ENCODE measurements at regions not wholly inside any gene's neighbourhood (a gene's known extent, or its start where the extent isn't known, plus 50 kb on each side); places are given as distances from the start of the nearest gene placed in this dataset.

GRCh38 chr1:178576841-178577240 is 63.9 kb downstream of the TEX35 start:
- intact Hi-C loops (cut with DNase I) = no loop called here
- no peak for DNase-seq (ENCODE audit: extremely low spot score)
- no peak overlapping the region for H3K27ac ChIP-seq (replicated peaks in 1 of 4)
- TF ChIP-seq EP300 (IDR thresholded peaks at IDR 0.05) (no peak), POLR2AphosphoS5 (IDR thresholded peaks at IDR 0.05) (no peak), CTCF (IDR thresholded peaks at IDR 0.05) (no peak), POLR2A (IDR thresholded peaks at IDR 0.05; ENCODE audit: low read depth) (no peak)
- H3K4me3 ChIP-seq = no peak overlapping the region
- no peaks in the 10 kb centered on the region for H3K9me3 ChIP-seq
- no peaks in the 10 kb centered on the region for H3K27me3 ChIP-seq
- H3K4me1 ChIP-seq = peaks cover 0 to 5% (median 2%) of the 10 kb centered on the region in 4 donors
- WGBS = 91% methylated on average over 6 of the region's 6 CpGs
- no peaks in the 10 kb centered on the region for H3K36me3 ChIP-seq

GRCh38 chr1:178577882-178578281 is 65.0 kb downstream of the TEX35 start:
- Histone ChIP-seq H3K4me1 (peaks cover 0 to 5% (median 2%) of the 10 kb centered on the region in 4 donors), H3K27ac (replicated peaks in 1 of 4) (no peak overlapping the region), H3K4me3 (no peak overlapping the region), H3K27me3 (no peaks in the 10 kb centered on the region), H3K36me3 (no peaks in the 10 kb centered on the region), H3K9me3 (no peaks in the 10 kb centered on the region)
- WGBS = 94% methylated on average over 4 of the region's 4 CpGs
- no peak for TF ChIP-seq CTCF (IDR thresholded peaks at IDR 0.05)
- no peak for DNase-seq (ENCODE audit: extremely low spot score)
- intact Hi-C loops (cut with DNase I) = no loop called here

GRCh38 chr1:178578541-178578940 is 65.6 kb downstream of the TEX35 start:
- no peak for DNase-seq (ENCODE audit: extremely low spot score)
- H3K36me3 ChIP-seq = no peaks in the 10 kb centered on the region
- intact Hi-C loops (cut with DNase I) = no loop called here
- no peak overlapping the region for H3K27ac ChIP-seq (replicated peaks in 1 of 4)
- no peaks in the 10 kb centered on the region for H3K9me3 ChIP-seq
- no peak for TF ChIP-seq CTCF (IDR thresholded peaks at IDR 0.05)
- TF ChIP-seq POLR2A (IDR thresholded peaks at IDR 0.05; ENCODE audit: low read depth) = no peak
- no peak for TF ChIP-seq POLR2AphosphoS5 (IDR thresholded peaks at IDR 0.05)
- no peak overlapping the region for H3K4me3 ChIP-seq
- no peaks in the 10 kb centered on the region for H3K27me3 ChIP-seq
- H3K4me1 ChIP-seq = peaks cover 0 to 5% (median 2%) of the 10 kb centered on the region in 4 donors
- WGBS = 93% methylated on average over 7 of the region's 7 CpGs

- intact Hi-C loops (cut with DNase I) = no loop called here
- Histone ChIP-seq H3K36me3 (no peaks in the 10 kb centered on the region), H3K27me3 (no peaks in the 10 kb centered on the region), H3K9me3 (no peaks in the 10 kb centered on the region), H3K4me1 (peaks cover 0 to 5% (median 2%) of the 10 kb centered on the region in 4 donors), H3K4me3 (no peak overlapping the region), H3K27ac (replicated peaks in 1 of 4) (no peak overlapping the region)
- WGBS = 77% methylated on average over 4 of the region's 4 CpGs
- no peak for TF ChIP-seq POLR2AphosphoS5 (IDR thresholded peaks at IDR 0.05)
- TF ChIP-seq POLR2A (IDR thresholded peaks at IDR 0.05; ENCODE audit: low read depth) = no peak
- TF ChIP-seq EP300 (IDR thresholded peaks at IDR 0.05) = no peak
- no peak for TF ChIP-seq CTCF (IDR thresholded peaks at IDR 0.05)
- DNase-seq (ENCODE audit: extremely low spot score) = no peak
Measured at GRCh38 chr1:178579095-178579494, 66.2 kb downstream of the TEX35 start.

- Histone ChIP-seq H3K4me1 (peaks cover 0 to 5% (median 2%) of the 10 kb centered on the region in 4 donors), H3K27me3 (no peaks in the 10 kb centered on the region), H3K36me3 (no peaks in the 10 kb centered on the region), H3K9me3 (no peaks in the 10 kb centered on the region), H3K27ac (replicated peaks in 1 of 4) (no peak overlapping the region), H3K4me3 (no peak overlapping the region)
- intact Hi-C loops (cut with DNase I) = no loop called here
- 94% methylated on average over 6 of the region's 6 CpGs for WGBS
- TF ChIP-seq POLR2A (IDR thresholded peaks at IDR 0.05; ENCODE audit: low read depth) (no peak), POLR2AphosphoS5 (IDR thresholded peaks at IDR 0.05) (no peak), EP300 (IDR thresholded peaks at IDR 0.05) (no peak), CTCF (IDR thresholded peaks at IDR 0.05) (no peak)
- DNase-seq (ENCODE audit: extremely low spot score) = no peak
Measured at GRCh38 chr1:178579562-178579961, 66.7 kb downstream of the TEX35 start.

All from esophagus muscularis mucosa (tissue), 4 donors.